ENCODE measurements at regions not wholly inside any gene's neighbourhood (a gene's known extent, or its start where the extent isn't known, plus 50 kb on each side); places are given as distances from the start of the nearest gene placed in this dataset.

- no peak for DNase-seq (ENCODE audit: low read depth in 1 of 2, low spot score in 1 of 2)
- H3K4me3 ChIP-seq (replicated peaks; ENCODE audit: insufficient read depth, low read length) = no peak overlapping the region
- no peak for TF ChIP-seq CTCF (IDR thresholded peaks at IDR 0.05; ENCODE audit: insufficient read depth, low read length)
- TF ChIP-seq REST (IDR thresholded peaks at IDR 0.05; ENCODE audit: insufficient replicate concordance, low read depth) = no peak
- TF ChIP-seq POLR2AphosphoS5 (IDR thresholded peaks at IDR 0.05; ENCODE audit: low read depth) = no peak
- TF ChIP-seq SPI1 (IDR thresholded peaks at IDR 0.05; ENCODE audit: borderline replicate concordance, low read depth) = no peak
- no peak for TF ChIP-seq GABPA (IDR thresholded peaks at IDR 0.05; ENCODE audit: low read depth)
- no peaks in the 10 kb centered on the region for H3K27me3 ChIP-seq (ENCODE audit: insufficient read depth, poor library complexity, severe bottlenecking)
- H3K27ac ChIP-seq (replicated peaks) = no peak overlapping the region
Observed at GRCh38 chr22:49600468-49600867, 227.2 kb downstream of the BRD1 start.

- TF ChIP-seq SPI1 (IDR thresholded peaks at IDR 0.05; ENCODE audit: borderline replicate concordance, low read depth) (no peak), REST (IDR thresholded peaks at IDR 0.05; ENCODE audit: insufficient replicate concordance, low read depth) (no peak), CTCF (IDR thresholded peaks at IDR 0.05; ENCODE audit: insufficient read depth, low read length) (no peak), GABPA (IDR thresholded peaks at IDR 0.05; ENCODE audit: low read depth) (no peak), POLR2AphosphoS5 (IDR thresholded peaks at IDR 0.05; ENCODE audit: low read depth) (no peak)
- H3K4me3 ChIP-seq (replicated peaks; ENCODE audit: insufficient read depth, low read length) = no peak overlapping the region
- no peaks in the 10 kb centered on the region for H3K27me3 ChIP-seq (ENCODE audit: insufficient read depth, poor library complexity, severe bottlenecking)
- no peak for DNase-seq (ENCODE audit: low read depth in 1 of 2, low spot score in 1 of 2)
- no peak overlapping the region for H3K27ac ChIP-seq (replicated peaks)
Observed at GRCh38 chr22:49599691-49600455, 227.8 kb downstream of the BRD1 start.

GRCh38 chr22:49599039-49599438 is 228.6 kb downstream of the BRD1 start:
- H3K4me3 ChIP-seq (replicated peaks; ENCODE audit: insufficient read depth, low read length) = no peak overlapping the region
- no peak for DNase-seq (ENCODE audit: low read depth in 1 of 2, low spot score in 1 of 2)
- H3K27me3 ChIP-seq (ENCODE audit: insufficient read depth, poor library complexity, severe bottlenecking) = no peaks in the 10 kb centered on the region
- H3K27ac ChIP-seq (replicated peaks) = no peak overlapping the region
- TF ChIP-seq CTCF (IDR thresholded peaks at IDR 0.05; ENCODE audit: insufficient read depth, low read length) (no peak), GABPA (IDR thresholded peaks at IDR 0.05; ENCODE audit: low read depth) (no peak), SPI1 (IDR thresholded peaks at IDR 0.05; ENCODE audit: borderline replicate concordance, low read depth) (no peak), REST (IDR thresholded peaks at IDR 0.05; ENCODE audit: insufficient replicate concordance, low read depth) (no peak), POLR2AphosphoS5 (IDR thresholded peaks at IDR 0.05; ENCODE audit: low read depth) (no peak)

Measured in HL-60 (cell line).